Suprapubic skin (tissue), 4 donors: ENCODE measurements at regions not wholly inside any gene's neighbourhood (a gene's known extent, or its start where the extent isn't known, plus 50 kb on each side); places are given as distances from the start of the nearest gene placed in this dataset.
"Not testable (repeated sequence)": the region's sequence is repeated elsewhere in the genome, so short reads cannot be mapped to it uniquely, and the experiment has no call there.

Experiments
- POLR2A ChIP-seq, 2 donors: fragments of 450-650 bp; IDR thresholded peaks; one replicate each; pipeline ENCODE4 v1.6.1; 2017; ENCODE audit warnings: antibody characterized with exemption in 2 of 2, mild to moderate bottlenecking in 2 of 2, moderate library complexity in 2 of 2
- POLR2AphosphoS5 ChIP-seq, 3 donors: sonication (generic); formaldehyde crosslinking; IDR thresholded peaks; one replicate each; pipeline ENCODE4 v1.6.1; 2017; ENCODE audit warnings: antibody characterized with exemption in 3 of 3

- not testable (repeated sequence) for TF ChIP-seq POLR2A, POLR2AphosphoS5 (IDR thresholded peaks at IDR 0.05)
Observed at GRCh38 chr3:195979877-195980276, 71.5 kb upstream of the TNK2 start.
